NCI-H524 (cell line): ENCODE measurements at regions not wholly inside any gene's neighbourhood (a gene's known extent, or its start where the extent isn't known, plus 50 kb on each side); places are given as distances from the start of the nearest gene placed in this dataset.
A peak's percentile ranks its signal among the peaks of the same experiment; 100 is the strongest.
"Not testable (repeated sequence)": the region's sequence is repeated elsewhere in the genome, so short reads cannot be mapped to it uniquely, and the experiment has no call there.

ENCODE experiments used
- DNase-seq, 2 experiments: peaks; one replicate each; lab custom pipeline; 2025; lab: John Stamatoyannopoulos, UW

DNA sequence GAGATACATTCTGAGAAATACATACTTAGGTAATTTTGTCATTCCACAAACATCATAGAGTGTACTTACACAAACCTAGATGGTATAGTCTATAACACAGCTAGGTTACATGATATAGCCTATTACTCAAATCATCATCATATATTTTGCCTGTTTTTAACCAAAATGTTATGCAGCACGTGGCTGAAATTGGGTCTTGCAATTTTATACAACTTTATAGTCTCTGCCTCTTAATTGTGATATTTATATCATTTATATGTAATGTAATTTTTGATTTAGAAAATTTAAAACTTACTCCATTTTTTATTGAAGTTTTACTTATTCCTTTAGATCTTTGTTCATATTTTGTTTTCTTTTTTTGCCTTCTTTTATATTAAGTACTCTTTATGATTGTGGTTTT is 350.7 kb upstream of the DCN start:
- DNase-seq, result no peak

DNA sequence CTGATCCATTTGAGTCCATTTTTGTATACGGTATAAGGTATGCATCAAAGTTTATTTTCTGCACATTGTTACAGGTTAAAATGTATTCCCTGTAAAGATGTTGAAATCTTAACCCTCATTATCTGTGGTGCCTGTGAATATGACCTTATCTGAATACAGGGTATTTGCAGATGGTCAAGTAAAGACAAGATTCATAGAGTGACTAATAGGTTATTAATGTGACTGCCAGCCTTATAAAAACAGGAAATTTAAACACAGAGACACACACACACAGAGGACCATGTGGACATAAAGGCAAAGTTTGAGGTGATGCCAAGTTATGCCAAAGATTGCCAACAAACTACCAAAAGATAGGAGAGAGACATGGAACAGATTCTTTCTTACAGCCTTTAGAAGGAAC is 347.2 kb upstream of the DCN start:
- no peak for DNase-seq

DNA sequence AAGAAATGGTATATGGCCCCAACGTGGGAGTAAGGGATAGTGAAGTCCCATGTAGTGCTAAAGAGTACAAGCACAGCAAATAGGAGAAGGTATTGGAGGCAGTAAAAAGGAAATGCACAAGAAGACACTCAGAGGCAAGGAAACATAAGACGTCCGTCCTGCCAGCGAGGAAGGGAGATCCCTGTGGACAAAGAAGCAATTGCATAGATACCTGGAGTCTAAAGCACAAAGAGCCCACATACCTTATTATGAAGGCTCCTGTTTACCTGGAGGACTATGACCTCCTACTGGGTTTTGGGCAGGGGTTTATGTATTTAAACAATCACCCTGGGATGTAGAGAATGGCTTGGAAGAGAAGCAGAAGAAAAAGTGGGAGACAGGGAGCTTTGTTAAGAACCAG is 341.2 kb upstream of the DCN start:
- no peak for DNase-seq

DNA sequence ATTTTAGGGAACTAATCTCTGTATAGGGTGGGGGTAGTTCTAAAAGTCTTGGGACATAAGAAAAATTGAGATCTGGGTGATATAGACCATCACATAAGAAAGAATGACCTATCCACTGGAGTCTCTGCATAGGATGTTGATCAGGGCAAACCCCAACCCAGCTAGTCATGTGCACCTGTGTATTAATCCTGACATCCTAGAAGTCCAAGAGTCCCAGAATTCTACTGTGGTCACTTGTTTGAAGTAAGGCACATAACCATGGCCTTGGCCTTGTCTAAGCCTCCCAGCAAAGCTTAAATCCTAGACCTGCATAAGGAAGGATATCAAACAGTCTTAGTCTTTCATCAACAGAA is 334.1 kb upstream of the DCN start:
- DNase-seq, result no peak

DNA sequence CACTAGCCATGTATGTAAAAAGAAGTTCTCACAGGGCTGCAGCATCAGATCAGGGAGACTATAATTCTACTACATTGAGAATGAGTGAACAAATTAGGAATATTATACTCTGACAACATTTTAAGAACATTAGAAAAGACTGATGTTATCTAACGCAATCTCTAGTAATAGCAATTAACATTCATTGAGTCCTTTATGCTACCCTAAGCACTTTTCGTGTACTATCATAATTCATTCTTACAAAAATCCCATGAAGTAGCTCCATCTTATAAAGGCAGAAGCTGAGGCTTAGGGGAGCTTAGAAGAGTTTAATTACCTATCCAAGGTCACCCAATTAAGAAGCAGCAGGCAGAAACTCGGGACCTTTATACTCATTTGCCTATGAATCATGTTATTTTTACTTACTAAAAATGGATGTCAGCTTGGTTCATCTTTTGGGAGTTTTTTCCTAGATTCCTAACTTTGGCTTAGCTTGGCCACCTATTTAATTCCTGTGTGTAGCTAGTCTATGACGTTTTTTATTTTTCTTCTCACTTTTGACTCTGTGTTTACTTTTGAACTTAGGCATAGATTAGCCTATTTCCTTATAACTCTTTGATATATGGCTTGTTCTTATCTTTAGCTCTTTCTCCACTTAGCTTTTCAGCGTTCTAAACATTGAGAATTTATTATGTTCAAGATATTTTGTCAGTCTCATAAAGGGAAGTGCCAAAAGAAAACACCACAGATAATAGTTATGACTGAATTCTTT is 333.5 kb upstream of the DCN start:
- no peak for DNase-seq

DNA sequence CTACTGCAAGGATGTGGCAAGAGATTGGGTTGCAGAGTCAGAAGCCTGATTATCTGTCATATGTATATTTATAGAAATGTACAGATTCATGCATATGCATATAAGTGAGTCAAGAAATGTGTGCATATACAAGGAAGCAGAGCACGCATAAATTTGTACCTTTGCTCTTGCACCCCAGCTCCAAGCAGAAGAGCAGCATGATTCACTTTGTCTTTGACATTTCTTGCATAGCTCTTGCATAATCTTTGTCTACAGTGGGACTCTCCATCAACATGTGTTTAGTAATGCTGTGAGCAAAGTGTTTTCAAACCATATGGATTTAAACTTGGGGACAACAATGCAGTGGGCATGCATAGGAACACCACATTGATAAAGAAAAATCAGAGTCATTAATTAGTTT is 330.7 kb upstream of the DCN start:
- no peak for DNase-seq

DNA sequence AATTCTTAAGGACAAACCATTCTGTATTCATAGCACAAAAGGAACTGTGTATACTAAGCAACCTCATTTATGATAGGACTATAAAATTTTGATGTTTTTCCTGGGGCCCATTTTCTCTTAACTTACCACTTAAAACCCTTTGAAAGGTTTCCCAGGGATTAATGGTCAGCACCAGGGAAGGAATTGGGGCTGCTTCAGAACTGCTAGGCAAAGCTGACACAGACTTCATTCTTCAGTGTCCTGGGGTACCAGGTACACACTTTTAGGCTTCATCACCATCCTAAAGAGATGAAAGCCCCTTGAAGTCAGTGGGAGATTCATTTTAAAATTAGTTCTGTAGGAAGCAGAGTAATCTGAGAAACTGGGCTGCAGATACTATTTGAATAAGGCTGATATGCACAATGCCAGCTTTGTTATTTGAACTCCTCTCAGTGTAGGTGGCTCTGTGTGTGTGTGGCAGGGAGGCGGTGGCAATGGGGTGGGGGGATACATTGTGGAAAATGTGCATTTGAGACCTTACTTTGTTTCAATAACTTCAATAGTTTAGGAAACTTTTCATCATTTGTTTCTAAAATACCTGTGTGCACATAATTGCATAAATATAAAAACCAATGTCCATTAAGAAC is 329.3 kb upstream of the DCN start:
- DNase-seq, result no peak

DNA sequence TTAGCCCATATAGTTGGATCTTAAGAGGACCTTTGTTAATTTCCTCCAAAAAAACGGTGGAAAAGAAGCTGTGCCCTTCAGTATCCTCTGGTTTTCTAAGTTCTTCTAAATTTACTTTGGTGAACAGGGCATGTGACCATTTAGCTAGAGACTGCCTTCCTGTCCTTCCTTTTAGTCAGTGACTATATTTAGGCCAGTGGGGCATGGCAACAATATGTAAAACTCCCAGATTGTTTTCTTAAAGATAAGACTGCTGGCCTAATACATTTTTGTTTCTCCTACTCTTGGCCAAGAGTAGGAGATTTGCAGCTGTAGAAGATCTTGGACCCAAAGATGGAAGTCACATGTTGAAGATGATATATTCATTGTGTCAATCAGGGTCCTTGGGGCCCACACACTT is 325.1 kb upstream of the DCN start:
- no peak for DNase-seq

DNA sequence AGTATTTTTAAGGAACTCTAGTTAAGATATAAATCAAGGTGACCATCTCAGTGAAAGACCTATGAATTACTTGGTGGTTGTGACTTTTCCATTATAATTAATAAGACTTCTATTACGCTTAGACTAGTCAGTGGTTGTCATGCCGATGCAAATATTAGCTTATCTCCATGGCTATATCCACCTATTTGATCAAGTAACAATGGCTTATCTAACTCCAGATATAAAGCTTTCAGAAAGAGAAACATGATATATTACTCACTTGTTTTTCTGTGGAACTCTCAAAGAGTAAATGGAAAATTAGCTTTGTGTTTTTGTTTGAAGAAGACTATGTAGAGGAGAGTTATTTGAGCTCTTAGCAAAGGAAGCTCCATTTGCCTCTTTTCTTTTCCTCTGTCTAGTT is 323.8 kb upstream of the DCN start:
- DNase-seq, result no peak

DNA sequence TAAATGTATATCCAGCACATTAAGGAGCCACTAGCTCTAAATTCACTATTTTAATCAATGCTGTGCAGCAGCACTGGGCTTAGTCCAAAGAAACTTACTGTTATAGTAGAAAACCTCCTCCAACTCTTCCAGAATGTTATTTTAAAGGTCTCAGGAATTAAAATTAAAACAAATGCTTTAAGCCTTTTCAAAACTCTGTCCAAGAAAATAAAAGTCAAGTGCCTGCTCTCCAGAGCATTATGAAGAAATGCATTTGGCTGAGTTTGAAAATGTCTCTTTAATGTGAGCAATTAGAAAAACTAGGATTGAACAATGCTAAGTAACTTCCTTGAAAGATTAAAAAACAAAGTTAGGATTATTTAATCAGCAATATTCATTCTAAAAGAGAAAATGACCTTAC is 322.4 kb upstream of the DCN start:
- no peak for DNase-seq

DNA sequence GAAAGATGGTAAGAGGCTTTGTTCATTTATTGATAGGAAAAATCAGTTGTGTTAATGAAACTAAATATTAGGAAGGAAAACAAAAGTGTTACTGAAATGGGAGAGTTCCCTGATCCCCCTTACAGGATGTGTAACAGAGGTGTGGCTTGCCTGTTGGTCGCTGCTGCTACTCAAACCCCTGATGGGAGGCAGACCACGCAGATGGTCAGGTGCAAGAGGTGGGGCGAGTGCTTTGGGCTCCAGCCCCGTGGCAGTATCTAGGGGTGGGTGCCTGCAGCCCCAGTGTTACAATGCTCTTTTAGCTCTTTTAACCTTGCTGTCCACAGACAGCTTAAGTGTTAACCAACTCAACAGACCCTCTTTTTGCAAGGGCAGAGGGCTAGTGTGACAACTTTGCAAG is 319.6 kb upstream of the DCN start:
- no peak for DNase-seq

DNA sequence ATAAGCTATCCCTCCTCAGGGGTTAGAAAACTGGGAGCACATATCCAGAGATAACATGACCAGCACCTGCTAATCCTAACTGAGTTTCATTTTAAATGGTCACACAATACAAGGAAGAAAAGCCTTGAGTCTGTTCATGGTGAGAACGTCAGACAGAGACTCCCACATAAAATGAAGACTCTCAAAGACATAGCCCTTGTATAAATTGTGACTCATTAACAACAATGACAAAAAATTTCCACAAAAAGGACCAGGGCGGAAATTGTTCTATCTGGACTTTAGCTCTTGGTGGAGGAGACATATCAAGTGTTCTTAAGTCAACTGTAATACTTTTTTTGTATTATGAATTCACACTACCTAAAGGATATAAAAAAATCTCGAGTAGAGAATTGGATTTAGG is 313.7 kb upstream of the DCN start:
- no peak for DNase-seq

DNA sequence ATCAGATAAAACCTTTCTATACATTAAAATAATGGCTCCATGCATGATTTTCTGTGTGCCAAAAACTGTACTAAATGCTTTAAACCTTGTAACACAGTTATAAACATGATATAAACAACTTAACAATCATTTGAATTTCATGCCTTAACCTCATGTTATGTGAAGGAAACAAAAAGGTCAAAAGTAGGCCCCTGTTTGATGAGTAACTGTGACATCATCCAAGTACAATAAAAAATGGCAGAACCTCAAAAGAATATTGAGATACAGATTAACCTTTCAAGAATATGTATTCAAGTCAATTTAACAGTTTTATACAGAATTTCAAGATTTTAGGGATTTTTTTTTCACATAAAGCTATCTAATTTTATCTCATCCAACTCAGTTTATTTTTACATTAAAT is 310.7 kb upstream of the DCN start:
- DNase-seq, result no peak

DNA sequence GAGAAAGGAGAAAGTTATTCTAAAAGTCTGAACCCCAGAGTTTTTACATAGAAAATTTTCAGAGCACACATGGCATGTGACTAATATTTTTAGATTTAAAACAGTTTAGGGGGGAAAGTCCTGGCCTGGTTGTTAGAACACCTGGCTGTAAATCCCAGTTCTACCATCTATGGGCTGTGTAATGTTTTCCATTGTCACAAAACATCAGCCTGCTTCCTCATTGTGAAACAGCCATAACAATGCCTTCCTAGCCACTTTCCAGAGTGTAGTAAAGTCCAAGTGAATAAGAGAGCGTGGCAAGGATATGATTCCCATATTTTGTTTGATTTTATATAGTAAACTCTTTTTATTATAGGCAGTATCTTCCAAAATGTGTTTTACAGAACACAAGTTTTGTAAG is 310.0 kb upstream of the DCN start:
- no peak for DNase-seq

DNA sequence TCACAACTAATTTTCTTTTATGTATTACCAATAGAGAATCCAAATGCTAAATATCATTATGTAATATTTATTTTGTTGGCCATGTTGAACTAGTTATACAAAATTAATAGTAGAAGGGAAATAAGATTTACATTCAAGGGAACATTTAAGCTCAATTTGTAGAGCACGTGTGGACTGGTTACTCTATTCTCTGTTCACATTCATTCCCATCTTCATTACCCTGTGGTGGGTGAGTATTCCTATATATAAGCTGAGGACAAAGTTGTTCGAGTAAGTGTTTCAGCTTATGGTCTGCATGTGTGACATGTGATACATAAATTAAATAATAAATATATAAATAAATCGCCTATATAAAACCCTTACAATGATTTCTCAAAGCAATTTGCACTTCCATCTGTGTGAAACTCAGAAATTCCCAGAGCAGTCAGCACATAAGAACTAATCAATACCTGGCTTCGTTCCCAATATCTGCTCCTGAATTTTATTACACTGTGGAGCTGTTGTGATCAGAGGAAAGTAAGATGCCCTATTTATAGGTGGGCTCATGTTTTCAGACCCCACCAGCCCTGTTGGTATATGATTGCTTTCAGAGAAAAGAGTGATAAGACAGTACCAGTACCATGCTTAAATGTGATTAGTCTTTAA is 308.2 kb upstream of the DCN start:
- DNase-seq, result no peak

DNA sequence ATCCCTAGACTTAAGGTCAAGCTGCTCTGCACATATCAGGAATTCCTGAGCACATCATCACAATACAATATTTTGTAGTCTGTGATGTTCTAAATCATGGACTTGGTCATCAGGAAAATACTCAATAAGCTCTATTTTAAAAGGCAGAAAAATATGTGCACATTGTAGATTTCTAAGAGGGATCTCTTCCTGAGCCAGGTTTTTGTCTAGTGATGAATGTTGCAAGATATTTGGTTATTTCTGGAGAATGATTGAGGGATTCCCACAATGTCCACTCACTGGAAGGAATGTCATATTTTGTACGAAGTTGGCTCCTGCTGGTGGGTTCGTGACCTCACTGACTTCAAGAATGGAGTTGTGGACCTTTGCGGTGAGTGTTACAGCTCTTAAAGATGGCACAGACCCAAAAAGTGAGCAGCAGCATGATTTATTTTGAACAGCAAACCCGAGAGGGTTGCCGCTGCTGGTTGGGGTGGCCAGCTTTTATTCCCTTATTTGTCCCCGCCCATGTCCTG is 300.9 kb upstream of the DCN start:
- DNase-seq, result no peak

DNA sequence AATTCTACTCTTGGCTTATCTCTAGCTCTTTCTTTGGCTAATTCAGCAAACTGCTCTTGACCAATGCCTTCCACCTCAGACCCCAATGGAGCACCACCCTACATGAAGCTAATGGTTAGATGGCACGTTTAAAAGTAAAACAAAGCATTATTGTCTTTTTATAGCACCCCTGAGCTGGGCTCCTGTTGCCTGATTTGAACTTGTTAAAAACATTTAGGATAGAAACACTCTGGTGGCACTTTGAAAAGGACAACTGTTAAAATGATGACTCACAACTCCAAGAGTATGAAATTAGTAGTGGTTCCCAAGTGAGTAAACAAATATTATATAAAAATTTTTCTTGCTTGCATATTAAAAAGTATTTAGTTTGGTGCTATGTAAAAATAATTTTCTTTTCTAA is 299.6 kb upstream of the DCN start:
- no peak for DNase-seq

DNA sequence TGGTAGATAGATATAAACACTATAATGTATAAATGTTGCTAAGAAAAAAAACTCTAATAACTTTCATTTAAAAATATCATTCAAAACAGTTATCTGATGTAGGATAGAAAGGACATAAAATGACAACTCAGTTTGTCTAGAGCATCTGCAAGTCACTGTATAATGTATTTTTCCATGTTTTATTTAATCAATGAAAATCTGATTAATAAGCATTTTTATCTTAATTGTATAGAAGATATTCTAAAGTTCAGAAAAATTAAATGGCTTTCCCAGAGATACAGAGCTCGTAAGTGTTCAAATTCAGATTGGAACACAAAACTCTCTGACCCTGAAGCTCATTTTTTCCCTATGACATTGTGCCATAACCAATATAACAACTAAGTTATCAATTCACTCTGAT is 295.9 kb upstream of the DCN start:
- no peak for DNase-seq

DNA sequence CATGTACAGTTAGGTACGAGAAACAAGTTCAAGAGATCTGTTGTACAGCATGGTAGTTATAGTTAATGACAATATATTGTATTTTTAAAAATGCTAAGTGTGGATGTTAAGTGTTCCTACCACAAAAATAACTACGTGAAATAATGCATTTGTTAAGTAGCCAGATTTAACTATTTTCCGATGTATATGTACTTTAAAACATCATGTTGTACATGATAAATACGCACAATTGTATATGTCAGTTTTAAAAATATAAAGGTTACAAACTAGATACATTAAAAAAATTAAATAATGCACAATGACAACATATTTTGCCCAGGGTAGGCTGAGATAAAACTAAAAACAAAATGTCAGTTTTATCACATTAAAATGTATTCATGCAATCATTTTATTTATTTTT is 285.1 kb upstream of the DCN start:
- no peak for DNase-seq

DNA sequence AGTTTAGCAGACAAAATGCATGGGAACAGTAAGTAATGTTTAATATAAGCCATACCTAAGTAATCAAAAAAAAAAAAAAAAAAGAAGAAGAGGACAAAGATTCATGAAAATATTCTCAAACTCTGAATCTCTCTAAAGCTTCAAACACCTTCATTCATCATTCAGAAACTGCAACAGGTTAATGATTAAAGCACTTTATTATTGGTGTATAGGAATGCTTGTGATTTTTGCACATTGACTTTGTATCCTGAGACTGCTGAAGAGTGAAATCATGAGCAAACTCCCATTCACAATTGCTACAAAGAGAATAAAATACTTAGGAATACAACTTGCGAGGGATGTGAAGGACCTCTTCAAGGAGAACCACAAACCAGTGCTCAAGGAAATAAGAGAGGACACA is 278.4 kb upstream of the DCN start:
- DNase-seq, result no peak

DNA sequence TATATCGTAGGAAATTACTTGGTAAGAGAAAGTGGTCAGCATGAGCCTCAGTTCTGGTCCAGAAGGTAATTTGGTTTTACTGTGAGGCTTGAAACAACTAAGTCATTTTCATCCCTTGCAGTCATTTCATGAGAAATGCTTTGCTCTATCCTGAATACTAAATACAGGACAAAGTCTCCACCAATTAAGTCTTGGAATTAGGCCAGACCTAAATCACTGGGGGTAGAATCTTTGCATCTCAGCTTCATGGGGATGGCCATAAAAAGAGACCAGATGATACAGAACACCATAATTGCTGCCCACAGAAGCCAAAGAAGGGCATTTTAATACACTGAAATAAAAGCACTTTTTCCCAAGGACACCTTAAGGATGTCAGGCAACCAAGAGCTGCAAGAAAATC is 277.9 kb upstream of the DCN start:
- peak in 1 of 2 experiments; percentile 0 for DNase-seq

DNA sequence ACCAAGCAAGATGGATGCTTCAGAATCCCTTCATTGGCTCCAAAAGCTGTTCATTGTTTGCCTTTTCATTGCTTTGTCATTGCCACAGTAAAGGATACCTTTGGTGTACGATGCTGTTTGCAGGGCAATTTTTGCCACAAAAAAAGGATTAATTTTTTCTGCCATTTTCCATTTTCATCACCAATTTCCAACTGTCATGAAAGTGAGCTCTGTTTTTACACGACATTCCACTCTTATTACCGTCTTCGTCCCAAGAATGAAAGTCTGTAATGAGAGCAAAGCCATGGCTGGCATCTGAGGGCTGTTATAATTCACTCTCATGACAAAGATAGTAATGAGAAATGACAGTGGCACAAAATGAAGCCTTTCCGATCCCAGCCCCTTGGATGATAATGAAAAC is 272.7 kb upstream of the DCN start:
- DNase-seq, result no peak

DNA sequence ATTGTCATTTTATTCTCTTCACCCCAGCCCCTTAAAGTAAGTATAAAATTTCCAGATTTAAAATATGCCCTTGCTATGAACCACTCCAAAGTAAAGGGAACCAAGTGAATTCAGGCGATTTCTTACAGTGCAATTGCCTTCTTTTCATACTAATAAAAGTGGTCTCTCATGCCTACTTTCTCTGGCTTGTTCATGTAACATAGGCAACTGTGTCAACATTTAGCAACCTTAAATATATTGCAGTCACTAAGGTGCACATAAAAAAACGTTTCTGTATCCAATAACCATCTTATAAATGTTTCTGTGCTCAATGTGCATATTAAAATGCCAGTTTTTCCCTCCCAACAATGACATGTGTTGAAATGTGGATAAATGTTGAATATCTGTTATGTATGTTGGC is 271.6 kb upstream of the DCN start:
- DNase-seq, result no peak

DNA sequence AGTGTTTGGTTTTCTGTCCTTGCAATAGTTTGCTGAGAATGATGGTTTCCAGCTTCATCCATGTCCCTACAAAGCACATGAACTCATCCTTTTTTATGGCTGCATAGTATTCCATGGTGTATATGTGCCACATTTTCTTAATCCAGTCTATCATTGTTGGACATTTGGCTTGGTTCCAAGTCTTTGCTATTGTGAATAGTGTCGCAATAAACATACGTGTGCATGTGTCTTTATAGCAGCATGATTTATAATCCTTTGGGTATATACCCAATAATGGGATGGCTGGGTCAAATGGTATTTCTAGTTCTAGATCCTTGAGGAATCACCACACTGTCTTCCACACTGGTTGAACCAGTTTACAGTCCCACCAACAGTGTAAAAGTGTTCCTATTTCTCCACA is 269.8 kb upstream of the DCN start:
- DNase-seq, result not testable (repeated sequence)
